ENCODE measurements at regions not wholly inside any gene's neighbourhood (a gene's known extent, or its start where the extent isn't known, plus 50 kb on each side); places are given as distances from the start of the nearest gene placed in this dataset.

DNA sequence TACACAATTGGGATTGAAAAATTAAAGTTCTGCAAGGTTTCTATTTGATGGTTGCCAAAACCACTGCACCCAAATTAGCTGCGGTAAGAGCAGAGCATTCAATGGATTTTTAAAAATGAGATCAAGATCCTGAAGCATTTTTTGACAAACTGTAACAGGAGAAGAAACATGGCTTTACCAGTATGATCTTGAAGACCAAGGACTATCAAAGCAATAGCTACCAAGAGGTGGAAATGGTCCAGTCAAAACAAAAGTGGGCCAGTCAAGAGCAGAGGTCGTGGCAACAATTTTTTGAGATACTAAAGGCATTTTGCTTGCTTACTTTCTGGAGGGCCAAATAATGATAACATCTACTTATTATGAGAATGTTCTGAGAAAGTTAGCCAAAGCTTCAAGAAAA lies 186.8 kb downstream of the RDH14 start:
- no peak for DNase-seq

GRCh38 chr2:18373081-18373480 lies 187.4 kb downstream of the RDH14 start:
- DNase-seq = no peak

GRCh38 chr2:18372641-18373040 lies 187.8 kb downstream of the RDH14 start:
- no peak for DNase-seq

- DNase-seq = no peak
Measured at GRCh38 chr2:18369760-18370159, 190.7 kb downstream of the RDH14 start.

DNA sequence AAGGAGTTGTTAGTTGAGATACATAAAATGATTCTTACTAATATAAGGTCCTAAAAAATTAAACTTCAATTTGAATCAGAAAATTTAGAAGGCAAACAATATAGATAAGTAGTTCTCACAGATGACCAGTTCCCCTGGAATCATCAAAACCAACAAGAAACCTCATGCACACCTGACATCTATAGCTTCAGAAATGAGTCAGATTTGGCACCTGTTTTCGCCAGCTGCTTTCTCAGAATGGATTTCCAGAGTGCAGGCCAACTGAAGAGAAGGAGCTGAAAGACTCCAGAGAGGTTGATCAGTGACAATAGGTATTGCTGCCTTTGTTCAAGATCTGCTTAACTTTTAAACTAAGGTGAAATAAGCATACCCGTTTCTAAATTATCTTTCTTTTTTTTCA lies 192.4 kb downstream of the RDH14 start:
- no peak for DNase-seq

DNA sequence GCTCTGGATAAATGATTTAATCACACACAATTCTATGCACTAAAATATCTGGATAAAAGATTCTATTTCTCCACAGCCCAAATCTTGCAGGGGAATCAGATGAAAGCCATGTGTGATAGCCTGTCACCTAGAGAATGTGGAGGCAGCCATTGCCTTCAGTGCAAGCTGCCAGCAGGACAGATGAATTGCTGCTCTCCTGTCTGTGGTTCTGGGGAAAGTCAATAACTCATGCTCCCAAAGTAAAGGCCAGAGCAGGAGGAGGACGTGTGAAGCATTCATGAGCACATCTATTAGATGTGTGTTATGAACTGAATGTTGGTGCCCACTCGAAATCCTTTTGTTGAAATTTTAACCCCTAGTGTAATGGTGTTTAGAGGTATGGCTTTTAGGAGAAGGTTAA lies 195.1 kb downstream of the RDH14 start:
- no peak for DNase-seq

GRCh38 chr2:18363348-18363747 lies 197.1 kb downstream of the RDH14 start:
- DNase-seq = no peak

GRCh38 chr2:18362696-18363095 lies 197.8 kb downstream of the RDH14 start:
- no peak for DNase-seq

DNA sequence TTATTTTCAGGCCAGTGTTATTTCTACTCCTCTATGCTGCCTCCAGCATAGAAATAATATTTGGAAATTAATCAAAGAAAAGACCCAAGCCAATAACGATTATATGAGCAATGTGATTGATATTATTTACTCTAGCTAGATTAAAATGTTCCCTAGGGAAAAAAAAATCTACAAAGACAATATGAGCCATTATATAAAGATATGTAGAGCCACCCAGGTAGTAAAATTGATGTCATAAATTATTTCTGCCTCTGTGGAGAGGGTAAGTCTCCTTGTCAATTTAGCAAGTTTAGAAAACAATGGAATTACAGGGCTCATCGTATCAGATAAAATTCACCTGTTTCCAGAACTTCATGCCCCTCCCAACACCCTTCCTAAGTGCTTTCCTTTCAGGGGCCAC lies 202.9 kb downstream of the RDH14 start:
- no peak for DNase-seq

DNA sequence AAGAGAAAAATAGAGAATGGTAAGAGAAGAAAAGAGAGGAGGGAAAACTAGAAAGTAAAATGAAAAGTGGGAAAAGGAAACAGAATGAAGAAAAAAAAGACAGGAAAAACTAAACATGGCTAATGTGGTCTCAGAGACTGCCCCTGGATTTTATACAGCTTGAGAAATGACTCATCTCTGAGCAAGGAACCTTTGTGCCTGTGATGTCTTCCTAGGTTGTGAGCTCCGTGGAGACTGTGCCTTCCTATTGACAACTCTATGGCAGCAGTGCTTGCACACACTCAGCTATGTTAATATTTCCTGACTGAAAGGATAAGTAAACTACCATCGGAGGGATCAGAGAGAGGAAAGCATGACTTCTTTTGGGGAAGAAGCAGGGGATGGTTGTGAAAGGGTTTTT lies 203.8 kb downstream of the RDH14 start:
- no peak for DNase-seq

DNA sequence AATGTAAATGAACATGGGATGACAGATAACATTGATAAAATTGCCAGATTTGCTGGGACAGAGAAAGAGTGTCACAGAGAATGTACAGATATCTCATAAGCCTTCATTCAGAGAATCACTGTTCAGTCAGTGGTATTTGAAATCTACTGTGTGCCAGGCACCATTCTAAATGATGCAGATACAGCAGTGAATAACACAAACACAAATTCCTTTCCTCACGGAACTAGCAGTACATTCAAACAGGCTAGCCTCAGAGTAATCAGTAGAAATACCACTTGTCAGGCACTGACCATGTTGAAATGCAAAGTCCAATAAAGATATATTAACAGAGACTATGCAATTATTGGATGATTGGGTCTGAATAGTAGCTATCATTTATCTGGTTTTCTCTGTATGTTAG lies 211.0 kb downstream of the RDH14 start:
- no peak for DNase-seq

DNA sequence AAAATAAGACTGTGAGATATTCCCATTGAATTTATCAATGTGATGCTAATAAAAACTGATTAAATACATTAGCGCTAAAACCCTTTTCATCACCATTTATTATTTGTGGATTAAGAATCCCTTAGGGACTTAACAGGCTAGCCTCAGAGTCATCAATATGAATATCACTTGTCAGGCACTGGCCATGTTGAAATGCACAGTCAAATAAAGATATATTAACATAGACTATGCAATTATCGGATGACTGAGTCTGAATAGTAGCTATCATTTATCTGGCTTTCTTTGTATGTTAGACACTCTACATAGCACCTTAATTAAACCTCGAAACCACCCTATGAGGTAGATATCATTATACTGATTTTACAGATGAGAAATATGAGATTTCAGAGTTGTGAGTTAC lies 213.6 kb downstream of the RDH14 start:
- no peak for DNase-seq

- no peak for DNase-seq
Measured at GRCh38 chr2:18346344-18346743, 214.1 kb downstream of the RDH14 start.

GRCh38 chr2:18345848-18346247 lies 214.6 kb downstream of the RDH14 start:
- DNase-seq = no peak

GRCh38 chr2:18342901-18343300 lies 217.6 kb downstream of the RDH14 start:
- DNase-seq = no peak

DNA sequence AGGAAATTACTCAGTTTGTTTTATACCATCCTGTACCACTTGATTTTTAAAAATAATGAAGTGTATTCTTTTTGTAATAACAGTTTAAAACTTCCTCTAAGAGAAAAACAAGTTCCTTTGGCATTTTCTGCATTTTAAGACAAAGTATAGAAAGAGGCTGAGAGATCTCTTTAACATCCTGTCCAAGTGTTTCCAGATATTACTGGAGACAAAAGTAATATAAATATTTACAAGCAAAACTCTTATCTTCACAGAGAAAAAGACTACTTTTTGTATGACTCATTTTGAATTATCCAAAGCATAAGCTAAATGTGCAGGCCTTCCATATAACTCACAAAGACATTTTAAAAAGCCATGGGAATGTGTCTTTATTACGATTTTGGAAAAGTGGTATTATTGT lies 221.1 kb downstream of the RDH14 start:
- DNase-seq = no peak

DNA sequence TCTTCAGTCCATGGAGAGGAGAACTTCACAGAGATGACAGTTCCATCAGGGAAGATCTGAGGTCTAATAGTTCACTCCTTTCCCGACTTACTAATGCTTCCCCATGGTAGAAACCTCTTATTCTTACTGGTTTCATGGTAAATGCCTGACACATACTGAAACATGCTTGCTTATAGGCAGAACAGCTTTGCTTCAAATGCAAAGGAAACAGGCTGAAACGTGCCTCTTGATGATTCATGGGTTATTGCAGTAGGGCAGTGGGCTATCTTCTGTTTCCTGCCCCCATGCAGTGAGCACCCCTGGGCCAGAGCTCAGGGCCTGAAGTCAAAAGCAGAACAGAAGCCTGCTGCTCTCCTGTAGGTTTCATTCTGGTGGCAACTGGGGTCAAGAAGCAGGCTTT lies 223.5 kb downstream of the RDH14 start:
- no peak for DNase-seq

DNA sequence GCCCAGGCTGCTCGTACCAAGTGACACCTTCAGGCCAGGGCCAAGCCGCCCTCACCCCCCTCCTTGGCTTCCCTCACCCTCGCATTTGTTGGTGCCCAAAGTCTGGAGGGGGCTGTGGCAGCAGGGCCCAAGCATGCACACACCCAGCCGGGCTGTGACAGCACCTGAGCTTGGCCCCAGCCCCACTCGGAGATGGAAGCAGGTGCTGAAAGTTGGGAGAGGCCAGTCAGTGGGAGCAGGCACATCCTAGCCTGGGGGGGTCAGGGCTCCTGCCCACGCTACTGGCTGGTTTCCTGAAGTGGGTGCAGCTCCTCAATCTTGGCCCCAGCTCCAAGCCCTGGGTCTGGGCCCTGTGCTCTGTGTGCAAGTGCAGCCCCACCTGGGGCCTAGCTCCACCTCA lies 228.0 kb downstream of the RDH14 start:
- DNase-seq = no peak

GRCh38 chr2:18325118-18325517 lies 235.3 kb downstream of the RDH14 start:
- no peak for DNase-seq

DNA sequence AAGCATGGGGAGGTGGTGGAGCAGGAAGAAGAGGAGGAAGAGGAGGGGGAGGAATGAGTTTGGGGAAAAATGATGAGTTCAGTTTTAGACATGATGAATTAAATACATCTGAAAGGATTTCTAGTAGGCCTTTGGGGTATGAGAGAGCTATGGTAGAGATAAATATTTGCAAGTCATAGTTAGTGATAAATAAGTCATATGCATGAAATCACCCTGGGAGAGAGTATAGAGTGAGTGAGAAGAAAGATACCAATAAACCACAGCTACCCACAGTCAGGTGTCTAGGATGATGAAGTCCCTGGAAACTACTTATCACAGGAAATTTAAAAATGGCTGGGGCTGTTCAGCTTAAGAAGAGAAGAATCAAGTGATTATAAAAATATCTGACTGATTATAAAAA lies 240.5 kb downstream of the RDH14 start:
- no peak for DNase-seq

GRCh38 chr2:18317017-18317416 lies 243.4 kb downstream of the RDH14 start:
- DNase-seq = no peak

GRCh38 chr2:18312818-18313217 lies 247.6 kb downstream of the RDH14 start:
- no peak for DNase-seq

- no peak for DNase-seq
Measured at GRCh38 chr2:18311420-18312195, 248.8 kb downstream of the RDH14 start.

- no peak for DNase-seq
Measured at GRCh38 chr2:18309627-18310026, 250.8 kb downstream of the RDH14 start.

DNA sequence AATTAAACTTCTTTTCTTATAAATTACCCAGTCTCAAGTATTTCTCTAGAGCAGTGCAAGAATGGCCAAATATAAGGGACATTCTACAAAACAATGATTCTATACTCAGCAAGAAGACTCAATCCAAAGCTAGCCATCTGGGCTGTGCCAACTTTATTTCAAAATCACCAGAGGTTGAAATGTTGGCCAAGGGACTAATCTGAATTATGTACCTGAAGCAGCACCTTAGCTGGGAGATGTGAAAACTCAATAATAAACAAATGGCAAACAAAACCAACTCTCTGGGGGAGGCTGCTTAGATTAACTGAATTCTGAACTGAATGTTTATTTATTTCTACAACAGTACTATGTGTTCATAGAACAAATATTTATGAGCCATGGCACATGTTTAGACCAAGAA lies 251.3 kb downstream of the RDH14 start:
- DNase-seq = no peak
